SK-N-SH treated with all-trans-retinoic acid at 6 μM for 48 hours (cell line): ENCODE measurements at regions not wholly inside any gene's neighbourhood (a gene's known extent, or its start where the extent isn't known, plus 50 kb on each side); places are given as distances from the start of the nearest gene placed in this dataset.
A peak's percentile ranks its signal among the peaks of the same experiment; 100 is the strongest.

ENCODE experiments used
- ATAC-seq: fragments of 200-7000 bp; cut with Tn5 transposase; 3 replicates; pipeline ENCODE4 v1.9.1; 2020; ENCODE audit warnings: mild to moderate bottlenecking, moderate library complexity
- ARNTL ChIP-seq: fragments of 450-650 bp; formaldehyde crosslinking; IDR thresholded peaks from 2 replicates; pipeline ENCODE4 v1.5.0; 2020; ENCODE audit warnings: low read depth, mild to moderate bottlenecking, moderate library complexity, borderline replicate concordance
- BACH2 ChIP-seq: fragments of 250-450 bp; sonication (Bioruptor Pico); IDR thresholded peaks from 2 replicates; pipeline ENCODE4 v1.9.0; 2021; ENCODE audit warnings: mild to moderate bottlenecking, borderline replicate concordance
- CREB5 ChIP-seq: fragments of 250-450 bp; sonication (Bioruptor Pico); IDR thresholded peaks from 2 replicates; pipeline ENCODE4 v1.5.1; 2020; ENCODE audit warnings: low read depth, mild to moderate bottlenecking, moderate library complexity
- ESRRG ChIP-seq: fragments of 250-450 bp; sonication (Bioruptor Pico); IDR thresholded peaks from 2 replicates; pipeline ENCODE4 v1.6.1; 2021; ENCODE audit warnings: mild to moderate bottlenecking
- ISL1 ChIP-seq: fragments of 250-450 bp; sonication (Bioruptor Pico); IDR thresholded peaks from 2 replicates; pipeline ENCODE4 v2.1.2; 2022; ENCODE audit warnings: mild to moderate bottlenecking, moderate library complexity
- OSR1 ChIP-seq: fragments of 250-450 bp; sonication (Bioruptor Pico); IDR thresholded peaks from 2 replicates; pipeline ENCODE4 v1.8.0; 2022; ENCODE audit warnings: moderate library complexity, mild to moderate bottlenecking, inconsistent platforms
- POU6F1 ChIP-seq: fragments of 250-450 bp; sonication (Bioruptor Pico); IDR thresholded peaks from 2 replicates; pipeline ENCODE4 v1.8.0; 2021; ENCODE audit warnings: low read depth, mild to moderate bottlenecking, moderate library complexity, borderline replicate concordance
- PPARA ChIP-seq: fragments of 250-450 bp; sonication (Bioruptor Pico); IDR thresholded peaks from 2 replicates; pipeline ENCODE4 v1.5.0; 2020; ENCODE audit warnings: mild to moderate bottlenecking, borderline replicate concordance
- TCF4 ChIP-seq: fragments of 250-450 bp; sonication (Bioruptor Pico); IDR thresholded peaks from 2 replicates; pipeline ENCODE4 v1.8.0; 2021; ENCODE audit warnings: mild to moderate bottlenecking, moderate library complexity, borderline replicate concordance
- TOX ChIP-seq: fragments of 250-450 bp; sonication (Bioruptor Pico); IDR thresholded peaks from 2 replicates; pipeline ENCODE4 v1.8.0; 2021; ENCODE audit warnings: mild to moderate bottlenecking, moderate library complexity, borderline replicate concordance
- ZC3H10 ChIP-seq: fragments of 250-450 bp; sonication (Bioruptor Pico); IDR thresholded peaks from 2 replicates; pipeline ENCODE4 v1.5.1; 2021; ENCODE audit warnings: mild to moderate bottlenecking, moderate library complexity
- ZNF70 ChIP-seq: fragments of 450-650 bp; formaldehyde crosslinking; IDR thresholded peaks from 2 replicates; pipeline ENCODE4 v1.5.0; 2020; ENCODE audit warnings: mild to moderate bottlenecking, moderate library complexity
- ZNF8 ChIP-seq: fragments of 450-650 bp; formaldehyde crosslinking; IDR thresholded peaks from 2 replicates; pipeline ENCODE4 v1.5.0; 2020; ENCODE audit warnings: mild to moderate bottlenecking, moderate library complexity
- TF ChIP-seq, protein P1 (sequence below): fragments of 250-450 bp; sonication (Bioruptor Pico); IDR thresholded peaks from 2 replicates; pipeline ENCODE4 v1.8.0; 2020; ENCODE audit warnings: mild to moderate bottlenecking, moderate library complexity, borderline replicate concordance
- TF ChIP-seq, protein P2 (sequence below): fragments of 250-450 bp; sonication (Bioruptor Pico); IDR thresholded peaks from 2 replicates; pipeline ENCODE4 v1.5.0; 2020; ENCODE audit warnings: mild to moderate bottlenecking, moderate library complexity

- TF ChIP-seq, protein P1, sequence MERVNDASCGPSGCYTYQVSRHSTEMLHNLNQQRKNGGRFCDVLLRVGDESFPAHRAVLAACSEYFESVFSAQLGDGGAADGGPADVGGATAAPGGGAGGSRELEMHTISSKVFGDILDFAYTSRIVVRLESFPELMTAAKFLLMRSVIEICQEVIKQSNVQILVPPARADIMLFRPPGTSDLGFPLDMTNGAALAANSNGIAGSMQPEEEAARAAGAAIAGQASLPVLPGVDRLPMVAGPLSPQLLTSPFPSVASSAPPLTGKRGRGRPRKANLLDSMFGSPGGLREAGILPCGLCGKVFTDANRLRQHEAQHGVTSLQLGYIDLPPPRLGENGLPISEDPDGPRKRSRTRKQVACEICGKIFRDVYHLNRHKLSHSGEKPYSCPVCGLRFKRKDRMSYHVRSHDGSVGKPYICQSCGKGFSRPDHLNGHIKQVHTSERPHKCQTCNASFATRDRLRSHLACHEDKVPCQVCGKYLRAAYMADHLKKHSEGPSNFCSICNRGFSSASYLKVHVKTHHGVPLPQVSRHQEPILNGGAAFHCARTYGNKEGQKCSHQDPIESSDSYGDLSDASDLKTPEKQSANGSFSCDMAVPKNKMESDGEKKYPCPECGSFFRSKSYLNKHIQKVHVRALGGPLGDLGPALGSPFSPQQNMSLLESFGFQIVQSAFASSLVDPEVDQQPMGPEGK (CRISPR knock-in tag) = no peak
- TF ChIP-seq POU6F1 (CRISPR knock-in tag) (no peak), ZNF8 (CRISPR knock-in tag) (no peak), ISL1 (CRISPR knock-in tag) (no peak)
- TF ChIP-seq, protein P2, sequence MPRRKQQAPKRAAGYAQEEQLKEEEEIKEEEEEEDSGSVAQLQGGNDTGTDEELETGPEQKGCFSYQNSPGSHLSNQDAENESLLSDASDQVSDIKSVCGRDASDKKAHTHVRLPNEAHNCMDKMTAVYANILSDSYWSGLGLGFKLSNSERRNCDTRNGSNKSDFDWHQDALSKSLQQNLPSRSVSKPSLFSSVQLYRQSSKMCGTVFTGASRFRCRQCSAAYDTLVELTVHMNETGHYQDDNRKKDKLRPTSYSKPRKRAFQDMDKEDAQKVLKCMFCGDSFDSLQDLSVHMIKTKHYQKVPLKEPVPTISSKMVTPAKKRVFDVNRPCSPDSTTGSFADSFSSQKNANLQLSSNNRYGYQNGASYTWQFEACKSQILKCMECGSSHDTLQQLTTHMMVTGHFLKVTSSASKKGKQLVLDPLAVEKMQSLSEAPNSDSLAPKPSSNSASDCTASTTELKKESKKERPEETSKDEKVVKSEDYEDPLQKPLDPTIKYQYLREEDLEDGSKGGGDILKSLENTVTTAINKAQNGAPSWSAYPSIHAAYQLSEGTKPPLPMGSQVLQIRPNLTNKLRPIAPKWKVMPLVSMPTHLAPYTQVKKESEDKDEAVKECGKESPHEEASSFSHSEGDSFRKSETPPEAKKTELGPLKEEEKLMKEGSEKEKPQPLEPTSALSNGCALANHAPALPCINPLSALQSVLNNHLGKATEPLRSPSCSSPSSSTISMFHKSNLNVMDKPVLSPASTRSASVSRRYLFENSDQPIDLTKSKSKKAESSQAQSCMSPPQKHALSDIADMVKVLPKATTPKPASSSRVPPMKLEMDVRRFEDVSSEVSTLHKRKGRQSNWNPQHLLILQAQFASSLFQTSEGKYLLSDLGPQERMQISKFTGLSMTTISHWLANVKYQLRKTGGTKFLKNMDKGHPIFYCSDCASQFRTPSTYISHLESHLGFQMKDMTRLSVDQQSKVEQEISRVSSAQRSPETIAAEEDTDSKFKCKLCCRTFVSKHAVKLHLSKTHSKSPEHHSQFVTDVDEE (CRISPR knock-in tag) = no peak
Measured at GRCh38 chr21:24737296-24737850, 869.9 kb downstream of the MRPL39 start (continued).

DNA sequence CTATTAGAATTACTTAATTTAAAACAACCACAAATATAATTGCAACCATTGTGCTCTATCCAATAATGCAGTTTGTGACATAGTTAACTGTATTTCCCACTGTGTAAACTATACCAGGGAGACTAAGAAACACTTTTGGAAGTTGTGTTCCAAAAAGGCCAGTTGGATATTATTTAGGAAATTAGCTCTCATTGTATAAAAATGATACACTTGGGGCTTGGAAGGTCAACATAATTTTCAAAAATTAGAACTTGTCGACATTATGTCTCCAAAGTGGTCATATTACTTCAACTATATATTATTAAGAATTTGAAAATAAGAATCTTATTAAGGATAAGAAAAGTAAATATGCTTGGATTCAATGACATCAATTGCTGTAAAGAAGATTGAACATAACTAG lies 876.6 kb downstream of the MRPL39 start:
- ATAC-seq = no peak

DNA sequence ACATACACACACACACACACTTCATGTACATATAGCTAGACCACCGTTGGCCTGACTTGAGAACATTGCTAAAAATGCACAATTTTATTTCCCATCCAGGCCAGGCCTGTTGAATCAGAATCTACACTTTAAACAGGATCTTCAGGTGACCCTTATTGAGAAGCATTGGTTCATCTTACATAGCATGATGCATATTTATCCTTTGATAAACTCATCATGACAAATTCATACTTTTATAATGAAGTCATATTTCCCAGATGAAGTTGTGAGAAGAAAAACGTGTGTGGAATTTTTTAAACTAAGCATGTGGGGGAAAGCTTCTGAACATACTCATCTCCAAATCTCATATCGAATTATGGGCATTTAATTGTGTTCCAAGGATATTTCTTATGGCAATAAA lies 877.7 kb downstream of the MRPL39 start:
- ATAC-seq = peak; percentile 47; the same call in 2 of the 3 replicates

More for the DNA sequence above, 876.6 kb downstream of the MRPL39 start:
- no peak for TF ChIP-seq TOX (CRISPR knock-in tag)
- no peak for TF ChIP-seq ZNF70 (CRISPR knock-in tag)
- no peak for TF ChIP-seq CREB5
- TF ChIP-seq, protein P2 (CRISPR knock-in tag) = no peak
- TF ChIP-seq TCF4 (CRISPR knock-in tag) = no peak
- no peak for TF ChIP-seq ZNF8 (CRISPR knock-in tag)
- TF ChIP-seq POU6F1 (CRISPR knock-in tag) = no peak
- TF ChIP-seq, all 23 proteins: peak for 0

GRCh38 chr21:24727803-24728440 lies 879.4 kb downstream of the MRPL39 start:
- no peak for ATAC-seq
- no peak for TF ChIP-seq ARNTL (CRISPR knock-in tag)
- no peak for TF ChIP-seq ISL1 (CRISPR knock-in tag)
- TF ChIP-seq PPARA (CRISPR knock-in tag) = no peak
- no peak for TF ChIP-seq TCF4 (CRISPR knock-in tag)
- no peak for TF ChIP-seq TOX (CRISPR knock-in tag)
- no peak for TF ChIP-seq ZNF8 (CRISPR knock-in tag)
- TF ChIP-seq ESRRG (CRISPR knock-in tag) = no peak
- TF ChIP-seq ZC3H10 (CRISPR knock-in tag) = no peak
- no peak for TF ChIP-seq BACH2 (CRISPR knock-in tag)
- no peak for TF ChIP-seq OSR1
- TF ChIP-seq, protein P2 (CRISPR knock-in tag) = no peak

More for the DNA sequence above, 877.7 kb downstream of the MRPL39 start:
- TF ChIP-seq BACH2 (CRISPR knock-in tag) = no peak
